ENCODE measurements at regions not wholly inside any gene's neighbourhood (a gene's known extent, or its start where the extent isn't known, plus 50 kb on each side); places are given as distances from the start of the nearest gene placed in this dataset.

- DNase-seq: no peak
- Histone ChIP-seq H3K36me3 (no peaks in the 10 kb centered on the region), H3K27me3 (no peaks in the 10 kb centered on the region), H3K27ac (no peak overlapping the region), H3K4me3 (no peak overlapping the region), H3K9me3 (peaks cover 5 to 11% of the 10 kb centered on the region in 2 donors), H3K4me1 (no peaks in the 10 kb centered on the region)
- 57 to 65% methylated on average over 1 of the region's 1 CpG for WGBS, 2 donors (ENCODE audit: low coverage in 1 of 2)
- TF ChIP-seq CTCF (IDR thresholded peaks at IDR 0.05) (no peak), POLR2AphosphoS5 (IDR thresholded peaks at IDR 0.05) (no peak), POLR2A (IDR thresholded peaks at IDR 0.05) (no peak), EP300 (IDR thresholded peaks at IDR 0.05; ENCODE audit: low read depth) (no peak)
- in situ Hi-C loops (cut with MboI; ENCODE audit: low pct_ligation_motif_present in 1 of 4, low pct_unique_long_range_greater_than_20kb in 1 of 4, low sequenced_read_pairs in 3 of 4) (no loop called here), intact Hi-C loops (cut with DNase I; ENCODE audit: low total_unique reads) (no loop called here)
Measured at GRCh38 chr10:4448030-4448429, 378.0 kb upstream of the AKR1E2 start.

- WGBS, 2 donors (ENCODE audit: low coverage in 1 of 2): 73% methylated on average over 1 of the region's 1 CpG; no CpG with 5 or more reads in 1 of the 2 donors
- Histone ChIP-seq H3K4me1 (no peaks in the 10 kb centered on the region), H3K4me3 (no peak overlapping the region), H3K27me3 (no peaks in the 10 kb centered on the region), H3K27ac (no peak overlapping the region), H3K9me3 (peaks cover 10 to 13% of the 10 kb centered on the region in 2 donors), H3K36me3 (no peaks in the 10 kb centered on the region)
- DNase-seq: no peak
- intact Hi-C loops (cut with DNase I; ENCODE audit: low total_unique reads): no loop called here
- in situ Hi-C loops (cut with MboI; ENCODE audit: low pct_ligation_motif_present in 1 of 4, low pct_unique_long_range_greater_than_20kb in 1 of 4, low sequenced_read_pairs in 3 of 4): no loop called here
- TF ChIP-seq CTCF (IDR thresholded peaks at IDR 0.05) (no peak), EP300 (IDR thresholded peaks at IDR 0.05; ENCODE audit: low read depth) (no peak), POLR2A (IDR thresholded peaks at IDR 0.05) (no peak), POLR2AphosphoS5 (IDR thresholded peaks at IDR 0.05) (no peak)
Measured at GRCh38 chr10:4443419-4443818, 382.6 kb upstream of the AKR1E2 start.

GRCh38 chr10:4442296-4442695 is 383.7 kb upstream of the AKR1E2 start:
- Histone ChIP-seq H3K4me1 (no peaks in the 10 kb centered on the region), H3K27me3 (no peaks in the 10 kb centered on the region), H3K4me3 (no peak overlapping the region), H3K9me3 (peaks cover 10 to 13% of the 10 kb centered on the region in 2 donors), H3K36me3 (no peaks in the 10 kb centered on the region), H3K27ac (no peak overlapping the region)
- no peak for DNase-seq
- intact Hi-C loops (cut with DNase I; ENCODE audit: low total_unique reads) (no loop called here), in situ Hi-C loops (cut with MboI; ENCODE audit: low pct_ligation_motif_present in 1 of 4, low pct_unique_long_range_greater_than_20kb in 1 of 4, low sequenced_read_pairs in 3 of 4) (no loop called here)
- TF ChIP-seq CTCF (IDR thresholded peaks at IDR 0.05) (no peak), EP300 (IDR thresholded peaks at IDR 0.05; ENCODE audit: low read depth) (no peak), POLR2AphosphoS5 (IDR thresholded peaks at IDR 0.05) (no peak), POLR2A (IDR thresholded peaks at IDR 0.05) (no peak)
- WGBS, 2 donors (ENCODE audit: low coverage in 1 of 2): 89 to 93% methylated on average over 4 of the region's 4 CpGs

GRCh38 chr10:4440260-4440659 is 385.7 kb upstream of the AKR1E2 start:
- in situ Hi-C loops (cut with MboI; ENCODE audit: low pct_ligation_motif_present in 1 of 4, low pct_unique_long_range_greater_than_20kb in 1 of 4, low sequenced_read_pairs in 3 of 4) (no loop called here), intact Hi-C loops (cut with DNase I; ENCODE audit: low total_unique reads) (no loop called here)
- Histone ChIP-seq H3K27me3 (no peaks in the 10 kb centered on the region), H3K9me3 (peaks cover 10 to 13% of the 10 kb centered on the region in 2 donors), H3K4me3 (no peak overlapping the region), H3K27ac (no peak overlapping the region), H3K4me1 (no peaks in the 10 kb centered on the region), H3K36me3 (no peaks in the 10 kb centered on the region)
- WGBS, 2 donors (ENCODE audit: low coverage in 1 of 2): 95 to 100% methylated on average over 1 to 5 of the region's 5 CpGs
- TF ChIP-seq EP300 (IDR thresholded peaks at IDR 0.05; ENCODE audit: low read depth): no peak
- TF ChIP-seq CTCF (IDR thresholded peaks at IDR 0.05): no peak
- no peak for TF ChIP-seq POLR2AphosphoS5 (IDR thresholded peaks at IDR 0.05)
- no peak for DNase-seq
